ENCODE measurements at regions not wholly inside any gene's neighbourhood (a gene's known extent, or its start where the extent isn't known, plus 50 kb on each side); places are given as distances from the start of the nearest gene placed in this dataset.

GRCh38 chr1:2886631-2887030 lies 85.1 kb upstream of the TTC34 start:
- no peak for DNase-seq (ENCODE audit: low read depth in 1 of 2, low spot score in 1 of 2)

GRCh38 chr1:2887941-2888855 lies 86.7 kb upstream of the TTC34 start:
- no peak for DNase-seq (ENCODE audit: low read depth in 1 of 2, low spot score in 1 of 2)

GRCh38 chr1:2890221-2890850 lies 88.8 kb upstream of the TTC34 start:
- DNase-seq (ENCODE audit: low read depth in 1 of 2, low spot score in 1 of 2), result no peak

DNA sequence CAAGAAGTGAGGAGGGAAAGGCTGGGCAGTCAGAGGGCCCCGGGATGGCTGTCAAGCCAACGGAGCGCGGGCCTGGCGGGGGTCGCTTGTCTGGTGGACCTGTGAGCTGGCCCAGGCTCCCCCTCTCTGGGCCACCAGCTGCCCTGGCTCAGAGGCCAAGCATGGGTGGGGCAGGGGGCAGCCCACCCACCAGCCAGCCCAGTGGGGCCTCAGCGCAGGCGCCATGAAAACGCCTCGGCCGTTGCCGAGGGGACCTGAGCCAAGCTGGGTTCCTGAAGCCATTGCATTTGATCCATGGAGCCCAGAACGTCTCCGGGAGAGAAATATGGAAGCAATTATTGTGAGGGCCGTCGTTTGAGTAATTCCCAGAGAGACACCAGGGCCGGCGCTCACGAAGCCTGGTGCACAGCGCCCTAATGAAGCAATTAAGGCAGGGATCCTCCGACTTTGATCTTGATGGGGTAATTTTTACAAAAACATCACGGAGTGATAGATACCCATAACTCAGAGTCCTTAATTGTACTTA lies 90.5 kb upstream of the TTC34 start:
- no peak for DNase-seq (ENCODE audit: low read depth in 1 of 2, low spot score in 1 of 2)

- no peak for DNase-seq (ENCODE audit: low read depth in 1 of 2, low spot score in 1 of 2)
These were observed 92.1 kb upstream of the TTC34 start for GRCh38 chr1:2893473-2894120.

DNA sequence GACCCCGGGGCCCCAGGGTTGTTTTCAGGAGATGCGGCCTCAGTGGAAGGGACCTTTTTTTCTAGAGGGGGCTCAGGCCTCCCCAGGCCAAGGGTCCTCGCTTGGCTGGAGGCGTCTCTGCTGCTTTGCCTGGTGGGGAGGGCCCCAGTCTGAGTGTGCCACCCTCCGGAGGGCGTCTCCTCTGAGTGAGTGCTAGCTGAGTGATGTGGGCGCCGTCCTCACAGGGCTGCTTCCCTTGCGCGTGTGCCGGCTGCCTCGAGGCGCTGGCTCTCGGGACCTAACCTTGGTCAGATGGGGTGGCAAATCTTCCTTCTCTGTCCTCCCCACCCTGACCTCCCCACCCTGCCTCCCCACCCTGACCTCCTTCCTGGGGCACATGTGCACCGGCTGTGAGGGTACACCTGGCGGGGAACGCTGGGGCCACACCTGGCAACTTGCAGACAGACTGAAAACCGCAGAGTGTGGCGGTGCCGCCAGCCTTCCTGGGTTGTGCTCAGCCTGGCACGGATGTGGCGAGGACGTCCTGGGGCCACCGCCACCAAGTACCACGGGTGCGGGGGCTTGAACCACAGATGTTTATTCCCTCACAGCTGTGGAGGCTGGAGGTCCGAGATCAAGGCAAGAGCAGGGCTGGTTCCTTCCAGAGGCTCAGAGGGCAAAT lies 93.0 kb upstream of the TTC34 start:
- peak in 1 of 2 donors; percentile 5 for DNase-seq (ENCODE audit: low read depth in 1 of 2, low spot score in 1 of 2)

GRCh38 chr1:2896824-2897223 lies 95.3 kb upstream of the TTC34 start:
- DNase-seq (ENCODE audit: low read depth in 1 of 2, low spot score in 1 of 2), result no peak

DNA sequence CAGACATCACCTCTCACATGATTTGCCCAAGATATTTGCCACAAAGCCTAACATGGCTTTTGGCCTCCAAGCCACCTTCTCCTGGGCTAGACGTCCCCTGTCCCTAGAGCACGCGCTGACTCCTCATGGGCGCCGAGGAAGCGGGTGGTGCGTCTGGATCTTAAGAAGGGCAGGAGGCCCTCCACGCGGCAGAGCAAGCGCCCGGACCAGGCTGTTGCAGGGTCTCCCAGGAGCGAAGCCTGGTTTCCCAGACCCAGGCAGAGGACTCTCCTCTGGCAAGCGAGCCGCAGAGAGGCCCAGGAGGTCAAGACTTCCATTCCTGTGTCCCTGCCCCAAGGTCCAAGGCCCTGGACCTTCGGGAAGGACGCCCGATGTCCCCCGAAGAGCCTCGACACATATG lies 101.7 kb upstream of the TTC34 start:
- DNase-seq (ENCODE audit: low read depth in 1 of 2, low spot score in 1 of 2), result no peak

DNA sequence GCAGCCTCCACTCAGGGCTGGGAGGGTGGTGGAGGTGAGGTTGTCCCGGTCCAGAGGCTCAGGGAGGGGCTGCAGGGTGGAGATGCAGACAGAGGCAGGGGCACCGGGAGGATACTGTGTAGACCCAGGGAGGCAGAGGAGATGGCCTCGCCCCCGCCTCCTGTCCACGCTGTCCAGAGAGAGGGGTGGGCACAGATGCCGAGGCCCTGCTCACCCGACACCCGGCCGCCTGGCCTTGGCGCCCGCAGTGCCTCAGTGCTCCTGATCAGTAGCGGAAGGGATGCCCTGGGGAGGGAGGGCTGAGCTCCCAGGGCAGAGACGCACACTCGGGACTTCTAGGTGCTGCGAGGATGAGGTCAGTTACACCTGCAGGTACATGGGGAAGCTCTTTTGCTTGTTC lies 102.7 kb upstream of the TTC34 start:
- DNase-seq (ENCODE audit: low read depth in 1 of 2, low spot score in 1 of 2), result no peak

DNA sequence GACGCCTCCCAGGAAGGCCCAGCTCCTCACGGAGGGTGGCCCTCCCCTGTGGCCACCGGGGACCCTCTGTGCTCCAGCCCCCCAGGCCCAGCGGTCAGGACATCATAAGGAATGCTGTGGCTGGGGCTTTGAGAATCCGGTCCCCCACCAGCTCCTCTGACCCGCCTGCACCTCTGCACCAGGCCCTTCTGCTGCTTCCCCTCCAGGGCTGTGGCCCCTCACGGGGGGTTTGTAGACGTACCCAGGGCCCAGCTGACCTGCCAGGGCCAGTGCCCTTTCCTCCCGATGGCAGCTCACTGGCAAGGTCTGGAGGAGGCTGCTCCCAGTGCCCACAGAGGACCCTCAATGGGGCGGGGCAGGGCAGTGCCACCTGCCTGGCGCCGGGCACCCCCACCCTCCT lies 103.9 kb upstream of the TTC34 start:
- no peak for DNase-seq (ENCODE audit: low read depth in 1 of 2, low spot score in 1 of 2)

DNA sequence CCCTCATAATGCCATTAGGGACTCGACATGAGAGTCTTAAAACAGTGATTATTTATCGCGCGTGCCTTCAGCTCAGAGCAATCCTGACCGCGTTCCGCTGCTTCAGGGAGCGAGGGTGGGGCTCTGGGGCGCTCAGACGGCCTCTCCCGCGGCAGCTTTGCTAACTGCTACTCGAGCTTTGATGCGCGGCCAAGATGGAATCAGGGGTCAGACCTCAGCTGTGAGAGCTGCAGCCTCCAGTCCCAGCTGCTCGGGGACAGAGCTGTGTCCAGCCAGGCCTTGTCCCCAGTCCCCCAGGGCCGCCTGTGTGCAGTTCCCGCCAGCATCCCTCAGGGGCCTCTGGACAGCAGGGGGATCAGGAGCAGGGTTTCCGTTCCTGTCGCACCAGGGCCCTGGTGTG lies 104.6 kb upstream of the TTC34 start:
- no peak for DNase-seq (ENCODE audit: low read depth in 1 of 2, low spot score in 1 of 2)

GRCh38 chr1:2906620-2907019 lies 105.1 kb upstream of the TTC34 start:
- no peak for DNase-seq (ENCODE audit: low read depth in 1 of 2, low spot score in 1 of 2)

- DNase-seq (ENCODE audit: low read depth in 1 of 2, low spot score in 1 of 2), result no peak
These were observed 105.6 kb upstream of the TTC34 start for GRCh38 chr1:2907051-2907450.

- DNase-seq (ENCODE audit: low read depth in 1 of 2, low spot score in 1 of 2), result no peak
These were observed 106.6 kb upstream of the TTC34 start for GRCh38 chr1:2908081-2908480.

- no peak for DNase-seq (ENCODE audit: low read depth in 1 of 2, low spot score in 1 of 2)
These were observed 107.1 kb upstream of the TTC34 start for GRCh38 chr1:2908561-2908960.

DNA sequence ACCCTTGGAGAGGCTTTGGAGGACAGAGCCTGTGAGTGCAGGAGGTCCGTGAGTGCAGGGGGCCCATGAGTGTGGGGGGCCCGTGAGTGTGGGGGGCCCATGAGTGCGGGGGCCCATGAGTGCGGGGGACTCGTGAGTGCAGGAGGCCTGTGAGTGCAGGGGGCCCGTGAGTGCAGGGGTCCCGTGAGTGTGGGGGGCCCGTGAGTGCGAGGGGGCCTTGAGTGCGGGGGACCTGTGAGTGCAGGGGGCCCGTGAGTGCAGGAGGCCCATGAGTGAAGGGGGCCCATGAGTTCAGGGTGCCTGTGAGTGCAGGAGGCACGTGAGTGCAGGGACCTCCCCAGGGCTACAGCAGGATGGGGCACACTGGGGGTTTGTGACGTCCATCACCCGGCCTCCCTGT lies 108.3 kb upstream of the TTC34 start:
- DNase-seq (ENCODE audit: low read depth in 1 of 2, low spot score in 1 of 2), result no peak

DNA sequence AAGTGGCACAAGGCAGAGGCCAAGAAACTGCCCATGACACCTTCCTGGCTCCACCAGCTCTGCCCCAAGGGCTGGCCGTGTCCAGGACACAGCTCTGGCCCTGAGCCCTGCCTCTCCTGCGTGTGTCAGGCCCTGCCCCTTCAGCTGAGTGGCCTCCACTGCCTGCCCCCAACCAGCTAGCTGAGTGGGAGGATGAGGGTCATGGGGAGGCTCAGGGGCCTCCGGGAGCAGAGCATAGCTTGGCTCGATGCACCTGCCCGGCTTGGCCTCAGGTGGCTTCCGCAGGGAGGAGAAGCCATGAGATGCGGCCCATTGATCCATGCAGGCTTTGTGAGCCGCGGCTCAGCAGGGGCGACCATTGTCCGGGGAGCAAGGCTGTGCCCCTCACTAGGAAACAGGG lies 108.7 kb upstream of the TTC34 start:
- DNase-seq (ENCODE audit: low read depth in 1 of 2, low spot score in 1 of 2), result no peak

DNA sequence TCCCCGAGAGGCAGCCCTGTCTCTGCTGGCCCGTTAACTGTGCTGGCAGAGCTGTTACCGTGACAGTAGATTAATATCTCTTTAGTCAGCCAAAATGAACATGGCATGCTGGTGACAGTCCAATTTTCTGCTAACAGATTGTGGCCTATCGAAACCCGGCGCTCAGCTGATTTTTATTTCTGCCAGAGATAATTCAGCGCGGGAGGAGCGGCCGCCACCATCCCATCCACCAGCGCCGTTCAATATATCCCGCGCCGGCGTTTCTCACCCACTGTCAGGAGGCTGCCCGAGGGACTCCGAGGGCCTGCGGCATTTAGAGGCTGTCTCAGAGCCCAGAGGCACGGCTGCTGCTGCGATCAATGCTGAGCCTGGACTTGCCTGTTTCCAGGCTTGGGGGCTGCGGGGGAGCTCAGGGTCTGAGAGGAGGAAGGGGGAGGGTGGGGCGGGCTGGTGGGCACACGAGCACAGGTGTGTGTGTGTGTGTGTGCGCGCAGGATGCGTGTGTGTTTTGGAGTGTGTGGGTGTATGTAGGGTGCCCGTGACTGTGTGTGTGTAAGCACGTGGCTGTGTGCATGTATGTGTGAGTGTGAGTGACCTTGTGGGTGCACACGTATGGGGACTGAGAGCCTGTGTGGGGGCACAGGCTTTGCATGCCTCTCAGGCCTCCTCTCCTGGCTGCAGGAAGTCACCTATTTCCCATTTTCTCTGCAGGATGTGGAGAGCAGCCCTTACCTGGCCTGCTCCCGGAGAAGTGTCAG lies 109.7 kb upstream of the ACTRT2 start:
- no peak for DNase-seq (ENCODE audit: low read depth in 1 of 2, low spot score in 1 of 2)

- no peak for DNase-seq (ENCODE audit: low read depth in 1 of 2, low spot score in 1 of 2)
These were observed 108.7 kb upstream of the ACTRT2 start for GRCh38 chr1:2912424-2913061.

DNA sequence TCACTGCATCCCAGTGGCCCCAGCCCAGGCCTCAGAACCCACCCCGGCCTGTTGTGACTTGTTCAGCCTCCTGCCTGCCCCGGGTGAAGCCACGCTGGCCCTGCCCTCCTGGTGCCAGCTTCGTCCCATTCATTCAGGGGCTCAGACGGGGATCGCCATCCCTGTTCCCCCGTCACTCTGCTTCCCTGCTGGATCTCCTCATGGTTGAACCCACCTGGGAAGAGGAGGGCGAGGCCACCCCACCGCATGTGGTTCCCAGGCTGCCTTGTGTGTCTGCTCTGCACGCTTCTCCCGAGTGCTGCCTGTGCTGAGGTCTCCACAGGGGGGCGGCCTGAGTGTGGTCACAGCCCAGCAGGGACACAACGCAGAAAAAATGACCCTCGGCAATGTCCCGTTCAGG lies 108.2 kb upstream of the ACTRT2 start:
- DNase-seq (ENCODE audit: low read depth in 1 of 2, low spot score in 1 of 2), result no peak

Data from stimulated activated CD4-positive, alpha-beta T cell treated with anti-CD3 and anti-CD28 coated beads, Interleukin-15, amount 100 ng/mL, for 1 hour (primary cell).